Stimulated activated effector memory CD8-positive, alpha-beta T cell treated with anti-CD3 and anti-CD28 coated beads, Interleukin-12 subunit alpha, Interleukin-12 subunit beta, amount 100 ng/mL, for 72 hours (primary cell): ENCODE measurements at regions not wholly inside any gene's neighbourhood (a gene's known extent, or its start where the extent isn't known, plus 50 kb on each side); places are given as distances from the start of the nearest gene placed in this dataset.
"Not testable (repeated sequence)": the region's sequence is repeated elsewhere in the genome, so short reads cannot be mapped to it uniquely, and the experiment has no call there.

Source experiments
- ATAC-seq: fragments of 150-1000 bp; cut with Tn5 transposase; 2 replicates; pipeline ENCODE4 v1.10.0; 2021
- DNase-seq, 2 donors: peaks; one replicate each; pipeline ENCODE4 v3.0.0; 2021 to 2022; ENCODE audit warnings: low spot score in 2 of 2
- H3K27ac Mint-ChIP-seq: one replicate; pipeline ENCODE4 v1.8.0; 2022; ENCODE audit warnings: mild to moderate bottlenecking, mixed read lengths
- H3K36me3 Mint-ChIP-seq: one replicate; pipeline ENCODE4 v1.8.0; 2022; ENCODE audit warnings: mild to moderate bottlenecking, mixed read lengths
- H3K4me1 Mint-ChIP-seq: one replicate; pipeline ENCODE4 v1.8.0; 2022; ENCODE audit warnings: mixed read lengths
- H3K4me3 Mint-ChIP-seq: one replicate; pipeline ENCODE4 v1.8.0; 2022; ENCODE audit warnings: mild to moderate bottlenecking, mixed read lengths
- H3K9me3 Mint-ChIP-seq: one replicate; pipeline ENCODE4 v1.8.0; 2022; ENCODE audit warnings: mixed read lengths

GRCh38 chr6:153984811-153985210 lies 54.2 kb upstream of the OPRM1 start:
- Mint-ChIP-seq H3K9me3 (no peaks in the 10 kb centered on the region), H3K4me1 (no peaks in the 10 kb centered on the region), H3K36me3 (no peaks in the 10 kb centered on the region), H3K27ac (no peak overlapping the region), H3K4me3 (no peak overlapping the region)
- DNase-seq (no peak), ATAC-seq (no peak)

GRCh38 chr6:153980171-153980570 lies 58.9 kb upstream of the OPRM1 start:
- H3K4me1 Mint-ChIP-seq = no peaks in the 10 kb centered on the region
- no peaks in the 10 kb centered on the region for H3K36me3 Mint-ChIP-seq
- H3K27ac Mint-ChIP-seq = no peak overlapping the region
- ATAC-seq (no peak), DNase-seq (no peak)
- H3K4me3 Mint-ChIP-seq = no peak overlapping the region
- H3K9me3 Mint-ChIP-seq = no peaks in the 10 kb centered on the region

GRCh38 chr6:153978911-153979548 lies 60.0 kb upstream of the OPRM1 start:
- H3K4me3 Mint-ChIP-seq, H3K36me3 Mint-ChIP-seq, DNase-seq, H3K9me3 Mint-ChIP-seq, H3K27ac Mint-ChIP-seq, ATAC-seq, H3K4me1 Mint-ChIP-seq: not testable (repeated sequence)

- ATAC-seq (peak; percentile 48), DNase-seq (no peak)
- no peak overlapping the region for H3K27ac Mint-ChIP-seq
- no peaks in the 10 kb centered on the region for H3K9me3 Mint-ChIP-seq
- no peaks in the 10 kb centered on the region for H3K4me1 Mint-ChIP-seq
- no peaks in the 10 kb centered on the region for H3K36me3 Mint-ChIP-seq
- no peak overlapping the region for H3K4me3 Mint-ChIP-seq
Measured at GRCh38 chr6:153976921-153977693, 61.9 kb upstream of the OPRM1 start.

GRCh38 chr6:153966001-153966400 lies 73.0 kb upstream of the OPRM1 start:
- Mint-ChIP-seq H3K27ac (no peak overlapping the region), H3K4me3 (no peak overlapping the region), H3K36me3 (no peaks in the 10 kb centered on the region), H3K4me1 (no peaks in the 10 kb centered on the region), H3K9me3 (peaks cover 3% of the 10 kb centered on the region)
- DNase-seq = no peak
- no peak for ATAC-seq

GRCh38 chr6:153963352-153963751 lies 75.7 kb upstream of the OPRM1 start:
- Mint-ChIP-seq H3K9me3 (peaks cover 3% of the 10 kb centered on the region), H3K36me3 (no peaks in the 10 kb centered on the region), H3K4me3 (no peak overlapping the region), H3K4me1 (no peaks in the 10 kb centered on the region), H3K27ac (no peak overlapping the region)
- ATAC-seq = no peak
- DNase-seq = no peak

GRCh38 chr6:153962555-153962954 lies 76.5 kb upstream of the OPRM1 start:
- no peaks in the 10 kb centered on the region for H3K36me3 Mint-ChIP-seq
- H3K9me3 Mint-ChIP-seq = peaks cover 3% of the 10 kb centered on the region
- H3K4me1 Mint-ChIP-seq = no peaks in the 10 kb centered on the region
- no peak overlapping the region for H3K4me3 Mint-ChIP-seq
- no peak overlapping the region for H3K27ac Mint-ChIP-seq
- no peak for ATAC-seq
- no peak for DNase-seq

- Mint-ChIP-seq H3K36me3 (no peaks in the 10 kb centered on the region), H3K9me3 (peaks cover 3% of the 10 kb centered on the region)
Measured at GRCh38 chr6:153960741-153961140, 78.3 kb upstream of the OPRM1 start.

GRCh38 chr6:153960281-153960680 lies 78.8 kb upstream of the OPRM1 start:
- ATAC-seq (no peak), DNase-seq (no peak)
- Mint-ChIP-seq H3K4me1 (no peaks in the 10 kb centered on the region), H3K9me3 (peaks cover 3% of the 10 kb centered on the region), H3K27ac (no peak overlapping the region), H3K36me3 (no peaks in the 10 kb centered on the region), H3K4me3 (no peak overlapping the region)

More at GRCh38 chr6:153960741-153961140, 78.3 kb upstream of the OPRM1 start:
- no peak overlapping the region for H3K27ac Mint-ChIP-seq
- ATAC-seq (no peak), DNase-seq (no peak)
- H3K4me3 Mint-ChIP-seq = no peak overlapping the region
- no peaks in the 10 kb centered on the region for H3K4me1 Mint-ChIP-seq

- Mint-ChIP-seq H3K36me3 (no peaks in the 10 kb centered on the region), H3K9me3 (peaks cover 3% of the 10 kb centered on the region), H3K4me3 (no peak overlapping the region), H3K4me1 (no peaks in the 10 kb centered on the region), H3K27ac (no peak overlapping the region)
- ATAC-seq (no peak), DNase-seq (no peak)
Measured at GRCh38 chr6:153959276-153959675, 79.8 kb upstream of the OPRM1 start.

- Mint-ChIP-seq H3K4me1 (no peaks in the 10 kb centered on the region), H3K9me3 (peaks cover 3% of the 10 kb centered on the region), H3K36me3 (no peaks in the 10 kb centered on the region), H3K4me3 (no peak overlapping the region), H3K27ac (no peak overlapping the region)
- DNase-seq (no peak), ATAC-seq (no peak)
Measured at GRCh38 chr6:153958860-153959259, 80.2 kb upstream of the OPRM1 start.

- H3K4me1 Mint-ChIP-seq = no peaks in the 10 kb centered on the region
- no peaks in the 10 kb centered on the region for H3K36me3 Mint-ChIP-seq
- H3K27ac Mint-ChIP-seq = no peak overlapping the region
- DNase-seq = no peak
- H3K4me3 Mint-ChIP-seq = no peak overlapping the region
- H3K9me3 Mint-ChIP-seq = peaks cover 2% of the 10 kb centered on the region
- no peak for ATAC-seq
Measured at GRCh38 chr6:153957394-153957793, 81.6 kb upstream of the OPRM1 start.

GRCh38 chr6:153956808-153957207 lies 82.2 kb upstream of the OPRM1 start:
- H3K4me1 Mint-ChIP-seq = no peaks in the 10 kb centered on the region
- H3K9me3 Mint-ChIP-seq = peaks cover 2% of the 10 kb centered on the region
- no peaks in the 10 kb centered on the region for H3K36me3 Mint-ChIP-seq
- ATAC-seq (no peak), DNase-seq (no peak)
- no peak overlapping the region for H3K4me3 Mint-ChIP-seq
- no peak overlapping the region for H3K27ac Mint-ChIP-seq

- no peak overlapping the region for H3K4me3 Mint-ChIP-seq
- ATAC-seq (no peak), DNase-seq (no peak)
- H3K9me3 Mint-ChIP-seq = peaks cover 2% of the 10 kb centered on the region
- H3K36me3 Mint-ChIP-seq = no peaks in the 10 kb centered on the region
- H3K4me1 Mint-ChIP-seq = no peaks in the 10 kb centered on the region
- no peak overlapping the region for H3K27ac Mint-ChIP-seq
Measured at GRCh38 chr6:153949616-153950015, 89.4 kb upstream of the OPRM1 start.

- H3K9me3 Mint-ChIP-seq = no peaks in the 10 kb centered on the region
- DNase-seq (no peak), ATAC-seq (no peak)
- H3K4me1 Mint-ChIP-seq = no peaks in the 10 kb centered on the region
- H3K27ac Mint-ChIP-seq = no peak overlapping the region
- H3K36me3 Mint-ChIP-seq = no peaks in the 10 kb centered on the region
- no peak overlapping the region for H3K4me3 Mint-ChIP-seq
Measured at GRCh38 chr6:153947808-153948447, 91.1 kb upstream of the OPRM1 start.

- ATAC-seq = no peak
- Mint-ChIP-seq H3K4me1 (no peaks in the 10 kb centered on the region), H3K27ac (no peak overlapping the region), H3K9me3 (no peaks in the 10 kb centered on the region), H3K4me3 (no peak overlapping the region), H3K36me3 (no peaks in the 10 kb centered on the region)
- no peak for DNase-seq
Measured at GRCh38 chr6:153944201-153944600, 94.8 kb upstream of the OPRM1 start.
